SK-N-SH (cell line): ENCODE measurements at regions not wholly inside any gene's neighbourhood (a gene's known extent, or its start where the extent isn't known, plus 50 kb on each side); places are given as distances from the start of the nearest gene placed in this dataset.
A peak's percentile ranks its signal among the peaks of the same experiment; 100 is the strongest.

Experiments
- CTCF ChIA-PET: fragments of 300-600, 350-600 bp; formaldehyde crosslinking; extraction: SDS; loops from one replicate; lab custom pipeline; 2021; lab: Yijun Ruan, JAX
- POLR2A ChIA-PET: fragments of 350-600 bp; sonication (Branson Sonifier 250); formaldehyde crosslinking; extraction: SDS; loops from one replicate; lab custom pipeline; 2020; ENCODE audit warnings: antibody characterized with exemption, inconsistent platforms; lab: Yijun Ruan, JAX
- DNase-seq: peaks from one replicate; pipeline ENCODE4 v3.0.0; 2012
- H2AFZ ChIP-seq: fragments of 200-600 bp; sonication (generic); 2 replicates; pipeline ENCODE4 v1.8.1; 2016; ENCODE audit warnings: antibody characterized with exemption, mild to moderate bottlenecking, low read depth
- H3F3A ChIP-seq: fragments of 200-600 bp; sonication (generic); replicated peaks from 2 replicates; pipeline ENCODE3; 2016; ENCODE audit warnings: antibody characterized with exemption, mild to moderate bottlenecking; ENCODE audit not compliant: insufficient read depth
- H3K27ac ChIP-seq, 2 experiments: fragments of 200-500 bp in 1 of 2; fragments of 200-600 bp in 1 of 2; sonication (Bioruptor generic) in 1 of 2; sonication (generic), shearing (Covaris generic) in 1 of 2; 2 replicates each; pipeline versions ENCODE4 v1.5.1 to v1.6.1; 2014 to 2016; ENCODE audit warnings: low read depth in 2 of 2, inconsistent platforms in 1 of 2, low read length in 1 of 2, mild to moderate bottlenecking in 1 of 2, mixed read lengths in 1 of 2
- H3K27me3 ChIP-seq: fragments of 200-600 bp; sonication (generic), shearing (Covaris generic); 2 replicates; pipeline ENCODE4 v1.6.1; 2016; ENCODE audit warnings: mixed run types; ENCODE audit not compliant: insufficient read depth
- H3K36me3 ChIP-seq, 2 experiments: fragments of 200-500 bp in 1 of 2; fragments of 200-600 bp in 1 of 2; sonication (Bioruptor generic) in 1 of 2; sonication (generic) in 1 of 2; replicated peaks in 1 of 2; 2 replicates each; pipeline versions ENCODE3 to v1.5.1; 2014 to 2016; ENCODE audit warnings: low read length in 1 of 2, mild to moderate bottlenecking in 1 of 2; ENCODE audit not compliant: insufficient read depth in 2 of 2, control insufficient read depth in 1 of 2
- H3K4me1 ChIP-seq, 2 experiments: fragments of 200-500 bp in 1 of 2; fragments of 200-600 bp in 1 of 2; sonication (Bioruptor generic) in 1 of 2; sonication (generic), shearing (Covaris generic) in 1 of 2; 2 replicates each; pipeline versions ENCODE4 v1.5.1 to v1.6.1; 2014 to 2016; ENCODE audit warnings: low read depth in 1 of 2, low read length in 1 of 2, mixed run types in 1 of 2; ENCODE audit not compliant: insufficient read depth in 2 of 2, control insufficient read depth in 1 of 2
- H3K4me2 ChIP-seq: fragments of 200-600 bp; sonication (generic), shearing (Covaris generic); 2 replicates; pipeline ENCODE4 v1.6.1; 2017; ENCODE audit warnings: mixed run types
- H3K4me3 ChIP-seq, 2 experiments: fragments of 200-500 bp in 1 of 2; fragments of 200-600 bp in 1 of 2; sonication (Bioruptor generic) in 1 of 2; sonication (generic), shearing (Covaris generic) in 1 of 2; 2 replicates each; pipeline versions ENCODE4 v1.5.1 to v1.8.1; 2014 to 2016; ENCODE audit warnings: low read depth in 2 of 2, inconsistent platforms in 1 of 2, low read length in 1 of 2, mild to moderate bottlenecking in 1 of 2, mixed read lengths in 1 of 2, moderate library complexity in 1 of 2
- H3K79me2 ChIP-seq: fragments of 200-600 bp; sonication (generic); 2 replicates; pipeline ENCODE4 v1.8.1; 2017; ENCODE audit warnings: mild to moderate bottlenecking; ENCODE audit not compliant: insufficient read depth
- H3K9ac ChIP-seq: fragments of 200-600 bp; sonication (generic); 2 replicates; pipeline ENCODE4 v1.6.1; 2017; ENCODE audit warnings: mixed run types
- H3K9me2 ChIP-seq: fragments of 200-600 bp; sonication (generic); 2 replicates; pipeline ENCODE4 v1.6.1; 2017; ENCODE audit warnings: mixed run types
- H3K9me3 ChIP-seq: fragments of 200-600 bp; sonication (generic); 2 replicates; pipeline ENCODE4 v1.6.1; 2017; ENCODE audit warnings: mixed run types, mild to moderate bottlenecking, moderate library complexity
- H4K20me1 ChIP-seq: fragments of 200-600 bp; sonication (generic); 2 replicates; pipeline ENCODE4 v1.6.1; 2017; ENCODE audit warnings: mild to moderate bottlenecking, mixed run types; ENCODE audit not compliant: insufficient read depth
- CTCF ChIP-seq: fragments of 200-600 bp; sonication (generic); IDR thresholded peaks from 2 replicates; pipeline ENCODE4 v1.6.1; 2017; ENCODE audit warnings: antibody characterized with exemption, mild to moderate bottlenecking, moderate library complexity
- ELF1 ChIP-seq: IDR thresholded peaks from 2 replicates; pipeline ENCODE4 v1.4.0; 2012
- EP300 ChIP-seq, 2 experiments: IDR thresholded peaks; 2 replicates each; pipeline versions ENCODE4 v1.4.0 to v1.6.1; 2012; ENCODE audit warnings: borderline replicate concordance in 1 of 2, low read depth in 1 of 2, low read length in 1 of 2
- FOXJ3 ChIP-seq: sonication (generic); formaldehyde crosslinking; IDR thresholded peaks from 2 replicates; pipeline ENCODE4 v1.5.1; 2020; ENCODE audit warnings: mild to moderate bottlenecking, missing genetic modification reagents
- GATA2 ChIP-seq: sonication (generic); formaldehyde crosslinking; IDR thresholded peaks from 2 replicates; pipeline ENCODE4 v1.5.0; 2020; ENCODE audit warnings: mild to moderate bottlenecking, missing genetic modification reagents
- IRF3 ChIP-seq: fragments of 150-350 bp; IDR thresholded peaks from 2 replicates; pipeline ENCODE4 v1.6.1; 2016; ENCODE audit warnings: mild to moderate bottlenecking, low read depth, low read length
- MAX ChIP-seq: IDR thresholded peaks from 2 replicates; pipeline ENCODE4 v1.4.0; 2012; ENCODE audit warnings: low read depth
- MEF2A ChIP-seq: IDR thresholded peaks from 2 replicates; pipeline ENCODE4 v1.4.0; 2012; ENCODE audit warnings: low read depth, borderline replicate concordance
- MXI1 ChIP-seq: IDR thresholded peaks from 2 replicates; pipeline ENCODE4 v1.6.1; 2012; ENCODE audit warnings: mild to moderate bottlenecking, low read depth, low read length, improper control_type of control experiment
- NRF1 ChIP-seq: IDR thresholded peaks from 2 replicates; pipeline ENCODE4 v1.6.1; 2012; ENCODE audit warnings: low read depth, mild to moderate bottlenecking, low read length
- POLR2AphosphoS5 ChIP-seq: IDR thresholded peaks from 2 replicates; pipeline ENCODE4 v1.6.1; 2012; ENCODE audit warnings: low read depth, low read length
- RAD21 ChIP-seq: IDR thresholded peaks from 2 replicates; pipeline ENCODE4 v1.6.1; 2012; ENCODE audit warnings: mild to moderate bottlenecking, low read length
- RCOR1 ChIP-seq: fragments of 150-350 bp; IDR thresholded peaks from 2 replicates; pipeline ENCODE4 v1.6.1; 2017; ENCODE audit warnings: antibody characterized with exemption, low read length
- REST ChIP-seq: IDR thresholded peaks from 2 replicates; pipeline ENCODE4 v1.6.1; 2012; ENCODE audit warnings: mild to moderate bottlenecking, low read depth, low read length, moderate library complexity
- RXRA ChIP-seq: IDR thresholded peaks from 2 replicates; pipeline ENCODE4 v1.4.0; 2012; ENCODE audit warnings: low read depth, mild to moderate bottlenecking, borderline replicate concordance
- ZBTB33 ChIP-seq: IDR thresholded peaks from 2 replicates; pipeline ENCODE4 v1.4.0; 2012; ENCODE audit warnings: low read depth, borderline replicate concordance
- WGBS: methylation state at CpG from one replicate; pipeline ENCODE4 v1.1.6; 2017; ENCODE audit warnings: low lambda C conversion rate; 5-methylcytosine and 5-hydroxymethylcytosine counted together

GRCh38 chr7:25562673-25563182 lies 334.4 kb upstream of the NPVF start:
- Histone ChIP-seq H3K36me3 (no peaks in the 10 kb centered on the region), H3K27me3 (no peaks in the 10 kb centered on the region), H2AFZ (no peak overlapping the region), H3K9me3 (no peaks in the 10 kb centered on the region), H3K4me3 (no peak overlapping the region), H3K9ac (no peak overlapping the region), H4K20me1 (no peaks in the 10 kb centered on the region), H3K79me2 (no peaks in the 10 kb centered on the region), H3K9me2 (no peaks in the 10 kb centered on the region), H3F3A (no peaks in the 10 kb centered on the region), H3K4me2 (no peak overlapping the region), H3K4me1 (peaks cover 0 to 19% of the 10 kb centered on the region in 2 experiments; a peak in 2 of 4 replicates), H3K27ac (peak overlapping the region in 1 of 2 experiments; percentile 16; a peak in 1 of 4 replicates)
- TF ChIP-seq MXI1 (0 out of 2 replicates have a peak, but pooled peaks have one; percentile 15), EP300 (IDR thresholded peaks at IDR 0.05; ENCODE audit: borderline replicate concordance in 1 of 2, low read depth in 1 of 2, low read length in 1 of 2) (peak in 1 of 2 experiments; percentile 32; a peak in 1 of 4 replicates), RCOR1 (peak; percentile 46), RAD21 (peak; percentile 2; the same call in 1 of the 2 replicates), NRF1 (no peak), GATA2 (peak; percentile 62; the same call in 1 of the 2 replicates), ZBTB33 (no peak)
- POLR2A ChIA-PET = no interaction called here
- WGBS = 10% methylated on average over 6 of the region's 6 CpGs
- CTCF ChIA-PET = interaction anchor here (0.9 to 18.8 kb wide), 11 partner anchors 12 to 987 kb away, joined by 3 to 766 read pairs (median 4); no protein-coding TSS in a partner anchor
- DNase-seq = no peak

GRCh38 chr7:25565002-25565401 lies 336.7 kb upstream of the NPVF start:
- 31% methylated on average over 7 of the region's 7 CpGs for WGBS
- H3K27me3 ChIP-seq = no peaks in the 10 kb centered on the region
- H3K9ac ChIP-seq = no peak overlapping the region
- no peaks in the 10 kb centered on the region for H4K20me1 ChIP-seq
- ChIA-PET POLR2A (no interaction called here), CTCF (interaction anchor here (0.6 to 18.8 kb wide), 75 partner anchors 9 to 1054 kb away, joined by 3 to 766 read pairs (median 6); no protein-coding TSS in a partner anchor)
- DNase-seq = no peak
- no peak overlapping the region for H3K4me2 ChIP-seq
- H3K79me2 ChIP-seq = no peaks in the 10 kb centered on the region
- H3K36me3 ChIP-seq = no peaks in the 10 kb centered on the region
- no peaks in the 10 kb centered on the region for H3K9me2 ChIP-seq
- no peak overlapping the region for H3K4me3 ChIP-seq
- H3K27ac ChIP-seq = no peak overlapping the region
- H2AFZ ChIP-seq = no peak overlapping the region
- no peaks in the 10 kb centered on the region for H3F3A ChIP-seq
- H3K9me3 ChIP-seq = no peaks in the 10 kb centered on the region
- H3K4me1 ChIP-seq = peaks cover 0 to 19% of the 10 kb centered on the region in 2 experiments; a peak in 2 of 4 replicates
- TF ChIP-seq MAX = no peak
- no peak for TF ChIP-seq GATA2
- TF ChIP-seq ELF1 = no peak
- TF ChIP-seq IRF3 = no peak
- TF ChIP-seq FOXJ3 (CRISPR knock-in tag) = no peak
- TF ChIP-seq POLR2AphosphoS5 = no peak
- no peak for TF ChIP-seq CTCF
- TF ChIP-seq RXRA = no peak
- no peak for TF ChIP-seq MEF2A
- TF ChIP-seq REST = no peak
